SH-SY5Y (cell line): ENCODE measurements at regions not wholly inside any gene's neighbourhood (a gene's known extent, or its start where the extent isn't known, plus 50 kb on each side); places are given as distances from the start of the nearest gene placed in this dataset.

Experiments used
- GATA2 ChIP-seq: IDR thresholded peaks from 2 replicates; pipeline ENCODE4 v1.6.1; 2011; ENCODE audit warnings: mild to moderate bottlenecking, low read depth, low read length
- GATA3 ChIP-seq: IDR thresholded peaks from 2 replicates; pipeline ENCODE4 v1.6.1; 2011; ENCODE audit warnings: low read depth, mild to moderate bottlenecking, low read length, moderate library complexity

DNA sequence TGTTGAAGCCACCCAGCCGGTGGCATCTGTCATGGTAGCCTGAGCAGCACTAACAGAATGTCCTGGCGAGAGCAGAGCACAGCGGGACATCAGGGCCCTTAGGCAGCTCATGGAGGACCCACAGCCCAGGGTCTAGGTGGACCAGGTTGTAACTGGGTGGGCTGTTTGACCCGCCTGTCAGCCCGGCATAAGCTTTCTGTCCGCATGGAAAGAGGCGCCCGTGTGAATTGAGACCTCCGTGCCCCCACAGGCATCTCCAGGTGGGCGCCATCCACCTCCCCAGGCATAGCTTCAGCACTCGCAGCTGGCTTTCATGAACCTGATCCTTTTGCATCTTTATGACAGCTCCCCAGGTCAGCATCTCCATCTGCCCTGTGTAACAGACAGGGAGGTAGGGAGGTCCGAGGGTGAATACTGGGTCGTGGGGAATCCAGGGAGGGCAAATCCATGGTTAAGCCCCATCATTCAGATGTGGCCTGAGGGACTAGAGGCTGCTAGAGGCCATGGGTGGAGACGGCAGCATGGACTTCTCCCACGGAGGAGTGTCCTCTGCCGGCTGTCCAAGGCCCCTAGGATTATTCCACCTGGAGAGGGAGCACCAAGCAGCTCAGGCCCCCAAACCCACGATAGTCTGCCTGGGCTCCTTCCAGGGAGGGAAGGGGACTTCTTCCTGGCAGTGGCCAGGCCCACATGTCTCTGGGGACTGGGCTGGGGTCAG, 371.6 kb upstream of the MKI67 start:
- TF ChIP-seq GATA2: no peak
- no peak for TF ChIP-seq GATA3
